ENCODE measurements at regions not wholly inside any gene's neighbourhood (a gene's known extent, or its start where the extent isn't known, plus 50 kb on each side); places are given as distances from the start of the nearest gene placed in this dataset.

GRCh38 chr2:147181351-147182029 is 663.3 kb upstream of the ACVR2A start:
- Histone ChIP-seq H3K27ac (no peak overlapping the region), H3K4me1 (ENCODE audit: insufficient read depth) (no peaks in the 10 kb centered on the region), H3K9me3 (no peaks in the 10 kb centered on the region), H3K36me3 (no peaks in the 10 kb centered on the region), H3K4me3 (no peak overlapping the region), H3K27me3 (no peaks in the 10 kb centered on the region)
- no peak for DNase-seq
- WGBS, 3 donors: 89 to 93% (median 89%) methylated on average over 2 of the region's 2 CpGs
- no peak for TF ChIP-seq POLR2A (IDR thresholded peaks at IDR 0.05)
- TF ChIP-seq EP300 (IDR thresholded peaks at IDR 0.05): no peak
- no peak for TF ChIP-seq CTCF (IDR thresholded peaks at IDR 0.05)
- intact Hi-C loops (cut with DNase I): no loop called here

GRCh38 chr2:147177071-147177857 is 667.6 kb upstream of the ACVR2A start:
- TF ChIP-seq POLR2A (IDR thresholded peaks at IDR 0.05) (no peak), EP300 (IDR thresholded peaks at IDR 0.05) (no peak), CTCF (IDR thresholded peaks at IDR 0.05) (no peak)
- Histone ChIP-seq H3K9me3 (no peaks in the 10 kb centered on the region), H3K4me1 (ENCODE audit: insufficient read depth) (no peaks in the 10 kb centered on the region), H3K27ac (no peak overlapping the region), H3K36me3 (no peaks in the 10 kb centered on the region), H3K27me3 (no peaks in the 10 kb centered on the region), H3K4me3 (no peak overlapping the region)
- 55 to 65% (median 58%) methylated on average over 1 of the region's 1 CpG for WGBS, 3 donors
- no peak for DNase-seq
- intact Hi-C loops (cut with DNase I): no loop called here

- Histone ChIP-seq H3K9me3 (no peaks in the 10 kb centered on the region), H3K4me1 (ENCODE audit: insufficient read depth) (no peaks in the 10 kb centered on the region), H3K36me3 (no peaks in the 10 kb centered on the region), H3K4me3 (no peak overlapping the region), H3K27me3 (no peaks in the 10 kb centered on the region), H3K27ac (no peak overlapping the region)
- no peak for DNase-seq
- intact Hi-C loops (cut with DNase I): no loop called here
- WGBS, 3 donors: 66 to 79% (median 71%) methylated on average over 2 of the region's 2 CpGs
- no peak for TF ChIP-seq EP300 (IDR thresholded peaks at IDR 0.05)
- no peak for TF ChIP-seq POLR2A (IDR thresholded peaks at IDR 0.05)
- TF ChIP-seq CTCF (IDR thresholded peaks at IDR 0.05): no peak
These were observed 670.0 kb upstream of the ACVR2A start for GRCh38 chr2:147174824-147175254.

GRCh38 chr2:147173798-147174197 is 671.0 kb upstream of the ACVR2A start:
- Histone ChIP-seq H3K9me3 (no peaks in the 10 kb centered on the region), H3K27me3 (no peaks in the 10 kb centered on the region), H3K36me3 (no peaks in the 10 kb centered on the region), H3K4me3 (no peak overlapping the region), H3K27ac (no peak overlapping the region), H3K4me1 (ENCODE audit: insufficient read depth) (no peaks in the 10 kb centered on the region)
- TF ChIP-seq EP300 (IDR thresholded peaks at IDR 0.05): no peak
- no peak for TF ChIP-seq POLR2A (IDR thresholded peaks at IDR 0.05)
- TF ChIP-seq CTCF (IDR thresholded peaks at IDR 0.05): no peak
- intact Hi-C loops (cut with DNase I): no loop called here
- 97 to 98% (median 98%) methylated on average over 2 of the region's 2 CpGs for WGBS, 3 donors
- no peak for DNase-seq
